ENCODE measurements at regions not wholly inside any gene's neighbourhood (a gene's known extent, or its start where the extent isn't known, plus 50 kb on each side); places are given as distances from the start of the nearest gene placed in this dataset.

GRCh38 chr11:97732011-97732632 is 1288.6 kb upstream of the CNTN5 start:
- TF ChIP-seq CTCF (conservative IDR thresholded peaks at IDR 0.05) (no peak), EZH2 (IDR thresholded peaks at IDR 0.05; ENCODE audit: low read depth) (no peak)

Data from PC-9 (cell line).